K562 (cell line): ENCODE measurements at regions not wholly inside any gene's neighbourhood (a gene's known extent, or its start where the extent isn't known, plus 50 kb on each side); places are given as distances from the start of the nearest gene placed in this dataset.

Source experiments
- ARID1B ChIP-seq: fragments of 450-650 bp; IDR thresholded peaks from 2 replicates; pipeline ENCODE4 v1.6.1; 2016; ENCODE audit warnings: antibody characterized with exemption, mild to moderate bottlenecking, inconsistent platforms
- CLOCK ChIP-seq: fragments of 250-450 bp; sonication (Bioruptor Pico); IDR thresholded peaks from 2 replicates; pipeline ENCODE4 v1.4.0; 2020; ENCODE audit warnings: mild to moderate bottlenecking, moderate library complexity, borderline replicate concordance
- HNRNPUL1 ChIP-seq: fragments of 200-400 bp; formaldehyde crosslinking; IDR thresholded peaks from 2 replicates; pipeline ENCODE4 v1.6.1; 2017; ENCODE audit warnings: low read length
- MEF2D ChIP-seq: conservative IDR thresholded peaks from 2 replicates; pipeline ENCODE4 v1.6.1; 2016; ENCODE audit warnings: low read depth, missing genetic modification characterization, missing compliant biosample characterization
- PHF8 ChIP-seq: fragments of 200-600 bp; sonication (generic); IDR thresholded peaks from 2 replicates; pipeline ENCODE4 v1.6.1; 2012; ENCODE audit warnings: mixed run types, mild to moderate bottlenecking, inconsistent platforms, low read length, moderate library complexity, borderline replicate concordance
- XRCC5 ChIP-seq: fragments of 200-400 bp; formaldehyde crosslinking; IDR thresholded peaks from 2 replicates; pipeline ENCODE4 v1.6.1; 2017; ENCODE audit warnings: low read depth, mild to moderate bottlenecking, low read length
- TF ChIP-seq, protein P1 (sequence below), 3 experiments: IDR thresholded peaks in 2 of 3; conservative IDR thresholded peaks in 1 of 3; 2 replicates each; pipeline ENCODE4 v1.5.1; 2011 to 2012; ENCODE audit warnings: low read length in 3 of 3, mild to moderate bottlenecking in 3 of 3, control low read depth in 2 of 3, improper control_type of control experiment in 1 of 3, inconsistent platforms in 1 of 3, low read depth in 1 of 3, mixed read lengths in 1 of 3, moderate library complexity in 1 of 3; ENCODE audit not compliant: insufficient read depth in 2 of 3
- TF ChIP-seq, protein P2 (sequence below): sonication (generic); formaldehyde crosslinking; IDR thresholded peaks from 2 replicates; pipeline ENCODE4 v1.8.1; 2023; ENCODE audit warnings: mild to moderate bottlenecking, missing genetic modification reagents

GRCh38 chr15:22259881-22260421 lies 179.6 kb downstream of the OR4M2 start:
- TF ChIP-seq, protein P1, sequence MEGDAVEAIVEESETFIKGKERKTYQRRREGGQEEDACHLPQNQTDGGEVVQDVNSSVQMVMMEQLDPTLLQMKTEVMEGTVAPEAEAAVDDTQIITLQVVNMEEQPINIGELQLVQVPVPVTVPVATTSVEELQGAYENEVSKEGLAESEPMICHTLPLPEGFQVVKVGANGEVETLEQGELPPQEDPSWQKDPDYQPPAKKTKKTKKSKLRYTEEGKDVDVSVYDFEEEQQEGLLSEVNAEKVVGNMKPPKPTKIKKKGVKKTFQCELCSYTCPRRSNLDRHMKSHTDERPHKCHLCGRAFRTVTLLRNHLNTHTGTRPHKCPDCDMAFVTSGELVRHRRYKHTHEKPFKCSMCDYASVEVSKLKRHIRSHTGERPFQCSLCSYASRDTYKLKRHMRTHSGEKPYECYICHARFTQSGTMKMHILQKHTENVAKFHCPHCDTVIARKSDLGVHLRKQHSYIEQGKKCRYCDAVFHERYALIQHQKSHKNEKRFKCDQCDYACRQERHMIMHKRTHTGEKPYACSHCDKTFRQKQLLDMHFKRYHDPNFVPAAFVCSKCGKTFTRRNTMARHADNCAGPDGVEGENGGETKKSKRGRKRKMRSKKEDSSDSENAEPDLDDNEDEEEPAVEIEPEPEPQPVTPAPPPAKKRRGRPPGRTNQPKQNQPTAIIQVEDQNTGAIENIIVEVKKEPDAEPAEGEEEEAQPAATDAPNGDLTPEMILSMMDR (IDR thresholded peaks at IDR 0.05 in 2 of 3, conservative IDR thresholded peaks at IDR 0.05 in 1 of 3; ENCODE audit: insufficient read depth in 2 of 3, low read depth in 1 of 3, low read length in 3 of 3): no peak
- TF ChIP-seq HNRNPUL1 (no peak), MEF2D (tag) (no peak), XRCC5 (no peak), ARID1B (no peak), CLOCK (no peak), PHF8 (no peak)
- TF ChIP-seq, protein P2, sequence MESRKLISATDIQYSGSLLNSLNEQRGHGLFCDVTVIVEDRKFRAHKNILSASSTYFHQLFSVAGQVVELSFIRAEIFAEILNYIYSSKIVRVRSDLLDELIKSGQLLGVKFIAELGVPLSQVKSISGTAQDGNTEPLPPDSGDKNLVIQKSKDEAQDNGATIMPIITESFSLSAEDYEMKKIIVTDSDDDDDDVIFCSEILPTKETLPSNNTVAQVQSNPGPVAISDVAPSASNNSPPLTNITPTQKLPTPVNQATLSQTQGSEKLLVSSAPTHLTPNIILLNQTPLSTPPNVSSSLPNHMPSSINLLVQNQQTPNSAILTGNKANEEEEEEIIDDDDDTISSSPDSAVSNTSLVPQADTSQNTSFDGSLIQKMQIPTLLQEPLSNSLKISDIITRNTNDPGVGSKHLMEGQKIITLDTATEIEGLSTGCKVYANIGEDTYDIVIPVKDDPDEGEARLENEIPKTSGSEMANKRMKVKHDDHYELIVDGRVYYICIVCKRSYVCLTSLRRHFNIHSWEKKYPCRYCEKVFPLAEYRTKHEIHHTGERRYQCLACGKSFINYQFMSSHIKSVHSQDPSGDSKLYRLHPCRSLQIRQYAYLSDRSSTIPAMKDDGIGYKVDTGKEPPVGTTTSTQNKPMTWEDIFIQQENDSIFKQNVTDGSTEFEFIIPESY: no peak
